ENCODE measurements at regions not wholly inside any gene's neighbourhood (a gene's known extent, or its start where the extent isn't known, plus 50 kb on each side); places are given as distances from the start of the nearest gene placed in this dataset.

GRCh38 chr2:9681427-9681817 lies 50.6 kb upstream of the YWHAQ start:
- Histone ChIP-seq H3K9me3 (no peaks in the 10 kb centered on the region), H3K4me1 (peaks cover 2% of the 10 kb centered on the region), H3K27me3 (ENCODE audit: low read depth) (no peaks in the 10 kb centered on the region), H3K36me3 (replicated peaks) (no peaks in the 10 kb centered on the region), H3K4me3 (no peak overlapping the region)
- in situ Hi-C loops (cut with MboI; ENCODE audit: low sequenced_read_pairs), result no loop called here
- DNase-seq (ENCODE audit: low spot score in 2 of 2), result no peak

- no peak for DNase-seq (ENCODE audit: low spot score in 2 of 2)
- Histone ChIP-seq H3K4me1 (peaks cover 8% of the 10 kb centered on the region), H3K4me3 (no peak overlapping the region), H3K27me3 (ENCODE audit: low read depth) (no peaks in the 10 kb centered on the region), H3K9me3 (no peaks in the 10 kb centered on the region), H3K36me3 (replicated peaks) (no peaks in the 10 kb centered on the region)
- in situ Hi-C loops (cut with MboI; ENCODE audit: low sequenced_read_pairs), result no loop called here
Measured at GRCh38 chr2:9685637-9686036, 54.8 kb upstream of the YWHAQ start.

DNA sequence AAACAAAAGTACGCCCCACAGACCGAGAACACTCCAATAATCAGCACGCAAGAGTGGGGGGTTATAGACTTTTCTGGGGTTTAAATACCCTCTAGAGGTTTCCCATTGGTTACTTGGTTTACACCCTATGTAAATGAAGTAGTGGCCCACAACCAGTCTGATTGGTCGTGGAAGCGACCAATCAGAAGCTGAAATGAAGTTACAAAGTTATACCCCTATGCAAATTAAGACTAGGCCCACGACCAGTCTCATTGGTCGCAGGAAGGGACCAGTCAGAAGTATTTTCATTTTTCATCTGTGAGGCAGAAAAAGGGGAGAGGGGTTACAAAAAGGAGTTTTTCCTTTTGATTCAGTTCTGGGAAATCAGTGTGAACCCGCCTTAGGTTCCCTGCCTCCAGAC lies 55.3 kb upstream of the YWHAQ start:
- in situ Hi-C loops (cut with MboI; ENCODE audit: low sequenced_read_pairs), result no loop called here
- no peak for DNase-seq (ENCODE audit: low spot score in 2 of 2)
- H3K4me1 ChIP-seq, result peaks cover 8% of the 10 kb centered on the region
- no peaks in the 10 kb centered on the region for H3K27me3 ChIP-seq (ENCODE audit: low read depth)
- no peak overlapping the region for H3K4me3 ChIP-seq
- H3K36me3 ChIP-seq (replicated peaks), result no peaks in the 10 kb centered on the region
- H3K9me3 ChIP-seq, result no peaks in the 10 kb centered on the region

- no peak overlapping the region for H3K4me3 ChIP-seq
- H3K4me1 ChIP-seq, result peaks cover 8% of the 10 kb centered on the region
- H3K9me3 ChIP-seq, result no peaks in the 10 kb centered on the region
- no peaks in the 10 kb centered on the region for H3K27me3 ChIP-seq (ENCODE audit: low read depth)
- H3K36me3 ChIP-seq (replicated peaks), result no peaks in the 10 kb centered on the region
- peak in 1 of 2 experiments; percentile 42 for DNase-seq (ENCODE audit: low spot score in 2 of 2)
- in situ Hi-C loops (cut with MboI; ENCODE audit: low sequenced_read_pairs), result no loop called here
Measured at GRCh38 chr2:9690252-9690651, 59.5 kb upstream of the YWHAQ start.

DNA sequence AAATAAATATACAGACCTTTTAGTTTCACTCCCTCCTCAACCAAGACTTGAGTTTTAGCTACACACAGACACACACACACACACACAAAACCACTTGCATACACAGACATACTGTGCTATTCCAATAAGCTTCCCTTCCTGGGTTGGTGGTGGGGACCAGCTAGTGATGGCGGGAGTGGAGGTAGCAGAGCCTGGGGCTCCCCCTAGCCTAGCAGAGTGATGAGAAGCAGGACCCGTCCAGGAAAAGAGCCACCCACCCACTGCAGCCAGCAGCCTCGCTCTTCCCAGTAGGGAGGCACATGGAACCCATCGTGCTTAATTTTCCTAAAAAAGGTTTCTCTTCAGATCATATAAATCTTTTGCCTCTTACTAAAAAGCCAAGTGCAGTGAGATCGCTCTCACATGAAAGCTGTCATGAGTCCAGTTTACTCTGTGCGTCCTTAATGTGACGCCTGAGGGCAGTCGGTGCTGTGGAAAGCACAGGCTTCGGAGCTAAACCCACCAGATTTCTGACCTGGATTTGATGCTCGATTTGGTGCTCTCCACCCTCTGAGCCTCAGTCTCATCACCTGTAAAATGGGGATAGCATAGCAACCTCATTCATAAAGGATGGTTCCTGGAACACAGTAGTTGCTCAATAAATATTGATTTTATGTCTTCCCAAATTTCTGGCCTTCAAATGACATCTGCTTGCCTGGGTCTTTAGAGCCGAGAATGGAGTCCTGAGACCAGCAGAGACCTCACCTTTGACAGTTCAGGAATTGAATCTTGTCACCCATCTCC lies 60.1 kb upstream of the YWHAQ start:
- in situ Hi-C loops (cut with MboI; ENCODE audit: low sequenced_read_pairs), result no loop called here
- Histone ChIP-seq H3K27me3 (ENCODE audit: low read depth) (no peaks in the 10 kb centered on the region), H3K9me3 (no peaks in the 10 kb centered on the region), H3K4me1 (peaks cover 8% of the 10 kb centered on the region), H3K4me3 (no peak overlapping the region), H3K36me3 (replicated peaks) (no peaks in the 10 kb centered on the region)
- no peak for DNase-seq (ENCODE audit: low spot score in 2 of 2)

DNA sequence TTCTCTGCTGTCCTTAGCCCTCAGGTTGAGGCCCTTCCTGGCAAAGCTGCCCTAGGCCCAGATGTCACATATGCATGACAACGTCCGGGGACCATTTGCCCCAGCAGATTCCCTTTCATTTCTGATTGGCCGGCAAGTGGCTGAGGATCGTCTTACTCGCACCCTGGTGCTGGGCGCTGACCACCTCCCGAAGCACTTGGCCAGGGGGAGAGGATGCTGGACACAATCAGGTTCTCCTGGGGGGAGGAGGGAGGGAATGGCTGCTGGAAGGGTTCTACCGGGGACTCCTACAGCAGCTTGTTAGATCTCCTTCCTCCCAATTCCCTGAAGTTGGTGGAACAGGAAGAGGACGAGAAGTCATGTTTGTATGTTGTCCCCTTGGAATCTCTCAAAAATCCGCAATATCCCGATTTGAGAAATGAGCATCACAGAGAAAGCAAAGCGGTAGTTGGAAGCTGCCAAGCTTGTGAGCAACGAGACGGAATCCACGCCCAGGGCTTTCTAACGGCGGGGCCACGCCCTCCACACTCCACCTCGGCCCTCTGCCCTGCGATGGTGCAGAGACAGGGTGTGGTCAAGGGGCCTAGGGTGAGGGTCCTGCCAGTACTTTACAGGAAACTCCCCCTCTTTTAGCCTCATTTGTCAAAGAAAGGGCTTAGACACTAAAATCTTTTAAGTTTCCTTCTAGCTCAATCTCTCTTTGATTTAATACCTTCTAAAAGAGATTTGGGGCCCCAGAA lies 61.8 kb upstream of the YWHAQ start:
- Histone ChIP-seq H3K36me3 (replicated peaks) (no peaks in the 10 kb centered on the region), H3K4me3 (no peak overlapping the region), H3K27me3 (ENCODE audit: low read depth) (no peaks in the 10 kb centered on the region), H3K9me3 (no peaks in the 10 kb centered on the region), H3K4me1 (peaks cover under 1% of the 10 kb centered on the region)
- in situ Hi-C loops (cut with MboI; ENCODE audit: low sequenced_read_pairs), result no loop called here
- DNase-seq (ENCODE audit: low spot score in 2 of 2), result no peak

DNA sequence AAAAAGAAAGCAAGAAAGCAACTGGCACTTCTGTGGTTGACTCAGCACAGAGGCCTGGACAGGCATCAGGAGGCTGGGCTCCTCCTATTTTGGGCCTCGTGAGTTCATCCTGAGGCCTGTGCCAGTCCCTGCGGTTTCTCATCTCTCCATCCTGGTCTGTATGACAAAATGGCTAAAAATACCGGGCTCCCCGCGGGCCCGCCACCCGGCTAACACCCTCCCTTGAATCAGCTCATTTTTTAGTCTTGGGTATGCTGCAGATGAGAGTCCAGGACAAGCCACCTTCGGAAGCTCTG lies 62.3 kb upstream of the YWHAQ start:
- Histone ChIP-seq H3K4me1 (no peaks in the 10 kb centered on the region; the same call in 1 of the 2 replicates), H3K36me3 (replicated peaks) (no peaks in the 10 kb centered on the region), H3K4me3 (no peak overlapping the region), H3K9me3 (no peaks in the 10 kb centered on the region), H3K27me3 (ENCODE audit: low read depth) (no peaks in the 10 kb centered on the region)
- DNase-seq (ENCODE audit: low spot score in 2 of 2), result no peak
- in situ Hi-C loops (cut with MboI; ENCODE audit: low sequenced_read_pairs), result no loop called here

DNA sequence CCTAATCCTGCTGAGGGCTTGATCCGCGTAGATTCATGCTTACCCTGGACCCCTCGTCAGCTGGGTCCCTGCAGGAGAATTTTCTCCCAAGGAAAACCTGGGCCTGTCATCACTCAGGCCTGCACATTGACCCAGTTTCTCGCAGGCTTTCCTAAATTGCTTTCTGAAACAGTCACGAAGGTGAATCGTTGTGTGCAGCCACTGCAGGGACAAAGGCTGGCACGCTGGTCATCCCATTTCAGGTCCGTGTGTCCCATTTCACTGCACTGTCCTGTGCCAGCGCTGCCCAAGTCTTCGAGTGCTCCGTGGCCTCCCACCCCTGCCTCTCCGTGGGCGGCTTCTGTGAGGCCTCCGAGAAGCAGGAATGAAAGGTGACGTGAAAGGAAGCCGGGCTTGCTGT lies 62.8 kb upstream of the YWHAQ start:
- in situ Hi-C loops (cut with MboI; ENCODE audit: low sequenced_read_pairs), result no loop called here
- no peaks in the 10 kb centered on the region for H3K36me3 ChIP-seq (replicated peaks)
- no peak for DNase-seq (ENCODE audit: low spot score in 2 of 2)

GRCh38 chr2:9694661-9695234 lies 64.0 kb upstream of the YWHAQ start:
- no peak overlapping the region for H3K4me3 ChIP-seq
- H3K9me3 ChIP-seq, result no peaks in the 10 kb centered on the region; the same call in 1 of the 2 replicates
- DNase-seq (ENCODE audit: low spot score in 2 of 2), result no peak
- in situ Hi-C loops (cut with MboI; ENCODE audit: low sequenced_read_pairs), result no loop called here
- H3K4me1 ChIP-seq, result no peaks in the 10 kb centered on the region; the same call in 1 of the 2 replicates
- no peaks in the 10 kb centered on the region for H3K36me3 ChIP-seq (replicated peaks)
- no peaks in the 10 kb centered on the region for H3K27me3 ChIP-seq (ENCODE audit: low read depth)

More for the DNA sequence above, 62.8 kb upstream of the YWHAQ start:
- no peaks in the 10 kb centered on the region for H3K9me3 ChIP-seq
- H3K4me3 ChIP-seq, result no peak overlapping the region
- no peaks in the 10 kb centered on the region for H3K27me3 ChIP-seq (ENCODE audit: low read depth)
- H3K4me1 ChIP-seq, result no peaks in the 10 kb centered on the region; the same call in 1 of the 2 replicates

DNA sequence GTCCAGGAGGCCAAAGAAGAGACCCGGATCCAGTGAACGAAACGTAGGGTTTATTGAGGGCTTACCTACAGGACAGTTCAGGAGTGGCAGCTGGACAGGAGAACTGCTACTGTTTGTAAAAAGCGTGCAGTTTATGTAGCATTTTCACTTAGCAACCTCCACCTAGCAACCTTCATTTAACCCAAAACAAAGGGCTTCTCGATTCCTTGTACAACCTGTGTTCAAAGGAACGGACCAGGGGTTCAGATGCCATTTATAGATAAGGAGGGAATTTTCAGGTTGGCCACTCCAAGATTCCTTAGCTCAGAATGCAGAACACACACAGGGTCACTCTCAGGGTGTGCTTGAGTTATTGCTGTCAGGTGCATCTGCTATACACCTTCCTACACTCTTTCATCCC lies 65.1 kb upstream of the YWHAQ start:
- no peak for DNase-seq (ENCODE audit: low spot score in 2 of 2)
- no peaks in the 10 kb centered on the region; the same call in 1 of the 2 replicates for H3K4me1 ChIP-seq

GRCh38 chr2:9696731-9697130 lies 65.9 kb upstream of the YWHAQ start:
- no peak for DNase-seq (ENCODE audit: low spot score in 2 of 2)
- no peaks in the 10 kb centered on the region; the same call in 1 of the 2 replicates for H3K4me1 ChIP-seq
- in situ Hi-C loops (cut with MboI; ENCODE audit: low sequenced_read_pairs), result no loop called here
- no peaks in the 10 kb centered on the region; the same call in 1 of the 2 replicates for H3K9me3 ChIP-seq
- no peaks in the 10 kb centered on the region for H3K27me3 ChIP-seq (ENCODE audit: low read depth)
- H3K4me3 ChIP-seq, result no peak overlapping the region
- H3K36me3 ChIP-seq (replicated peaks), result no peaks in the 10 kb centered on the region

More for the DNA sequence above, 65.1 kb upstream of the YWHAQ start:
- no peak overlapping the region for H3K4me3 ChIP-seq
- no peaks in the 10 kb centered on the region for H3K27me3 ChIP-seq (ENCODE audit: low read depth)
- no peaks in the 10 kb centered on the region; the same call in 1 of the 2 replicates for H3K9me3 ChIP-seq
- in situ Hi-C loops (cut with MboI; ENCODE audit: low sequenced_read_pairs), result no loop called here
- no peaks in the 10 kb centered on the region for H3K36me3 ChIP-seq (replicated peaks)

DNA sequence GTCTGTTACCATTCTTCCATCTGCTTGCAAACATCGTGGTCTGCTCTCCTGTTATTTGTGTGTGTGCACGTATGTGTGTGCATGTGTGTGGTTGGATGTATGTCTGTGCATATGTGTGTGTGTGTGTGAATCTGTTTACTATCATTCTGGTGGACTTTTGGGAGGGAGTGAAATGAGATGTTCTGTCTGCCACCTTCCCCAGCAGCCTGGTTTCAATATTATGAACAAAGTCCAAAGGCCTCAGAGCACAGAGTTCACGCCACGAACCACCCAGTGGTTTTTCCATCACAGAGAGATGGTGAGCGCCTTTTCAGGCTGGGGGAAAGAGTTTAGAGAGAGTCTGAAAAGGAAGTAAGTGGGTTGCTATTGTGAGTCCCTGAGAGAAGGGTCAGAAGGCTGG lies 67.1 kb upstream of the YWHAQ start:
- Histone ChIP-seq H3K27me3 (ENCODE audit: low read depth) (no peaks in the 10 kb centered on the region), H3K4me1 (no peaks in the 10 kb centered on the region; the same call in 1 of the 2 replicates), H3K9me3 (no peaks in the 10 kb centered on the region; the same call in 1 of the 2 replicates), H3K4me3 (no peak overlapping the region), H3K36me3 (replicated peaks) (no peaks in the 10 kb centered on the region)
- DNase-seq (ENCODE audit: low spot score in 2 of 2), result no peak
- in situ Hi-C loops (cut with MboI; ENCODE audit: low sequenced_read_pairs), result no loop called here

DNA sequence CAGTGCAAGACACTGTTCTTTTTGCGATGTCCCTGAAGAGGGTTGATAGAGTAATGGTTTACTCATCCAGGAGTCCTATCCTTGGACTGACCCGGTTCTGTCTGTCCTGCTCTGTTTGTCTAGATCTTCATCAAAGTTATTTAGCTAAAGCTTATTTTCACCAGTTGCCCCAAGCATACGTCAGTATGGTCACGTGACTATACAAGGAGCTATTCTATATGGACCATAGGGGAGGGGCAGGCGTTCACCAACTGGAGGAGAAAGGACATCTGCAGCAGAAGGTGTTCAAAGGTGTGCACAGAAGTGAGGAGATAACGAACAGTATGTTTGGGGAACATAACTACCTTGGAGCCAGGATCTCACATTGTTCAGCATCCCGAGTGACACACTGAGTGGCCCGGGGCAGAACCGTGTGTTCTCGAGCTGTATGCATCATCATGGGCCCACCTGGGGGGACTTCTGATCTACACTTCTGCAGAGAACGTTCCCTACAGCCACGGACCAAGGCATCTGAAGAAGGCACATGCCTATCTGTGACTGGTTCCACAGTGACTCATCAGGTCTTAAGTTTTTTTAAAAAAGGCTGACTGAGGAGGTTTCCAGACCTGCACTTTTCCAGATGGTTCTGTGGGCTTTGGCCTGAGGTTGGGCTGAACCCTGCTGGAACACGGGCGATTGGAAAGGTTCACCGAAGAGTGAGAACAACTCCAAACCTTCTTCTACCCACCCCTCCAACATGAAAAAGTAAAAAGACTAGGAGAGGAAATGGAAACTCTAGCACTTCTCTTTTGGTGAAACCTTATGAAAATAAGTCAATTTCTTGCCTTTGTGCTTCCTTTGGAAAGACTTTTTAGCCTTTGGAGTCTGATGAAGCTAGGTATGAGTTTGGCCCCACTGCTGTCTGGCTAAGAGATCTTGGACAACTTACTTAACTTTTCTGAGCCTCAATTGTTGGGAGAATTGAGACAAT lies 68.6 kb upstream of the YWHAQ start:
- no peaks in the 10 kb centered on the region; the same call in 1 of the 2 replicates for H3K9me3 ChIP-seq
- H3K27me3 ChIP-seq (ENCODE audit: low read depth), result no peaks in the 10 kb centered on the region
- no peak for DNase-seq (ENCODE audit: low spot score in 2 of 2)
- no peaks in the 10 kb centered on the region; the same call in 1 of the 2 replicates for H3K4me1 ChIP-seq
- H3K36me3 ChIP-seq (replicated peaks), result no peaks in the 10 kb centered on the region
- in situ Hi-C loops (cut with MboI; ENCODE audit: low sequenced_read_pairs), result no loop called here
- no peak overlapping the region for H3K4me3 ChIP-seq

Measured in HAP-1 (cell line).